B cell (primary cell): ENCODE measurements at regions not wholly inside any gene's neighbourhood (a gene's known extent, or its start where the extent isn't known, plus 50 kb on each side); places are given as distances from the start of the nearest gene placed in this dataset.

Source experiments
- ATAC-seq: fragments of 200-7000 bp; cut with Tn5 transposase; one replicate; pipeline ENCODE4 v1.10.0; 2021; ENCODE audit warnings: low read depth, mild to moderate bottlenecking, moderate number of reproducible peaks, moderate library complexity
- CTCF ChIA-PET: fragments of 350-600 bp; sonication (Branson Sonifier 250); formaldehyde crosslinking; loops from one replicate; lab custom pipeline; 2021; ENCODE audit warnings: antibody characterized with exemption, inconsistent platforms; lab: Charles Lee
- POLR2A ChIA-PET: fragments of 350-600 bp; sonication (Branson Sonifier 250); formaldehyde crosslinking; loops from one replicate; lab custom pipeline; 2021; ENCODE audit warnings: antibody characterized with exemption; lab: Charles Lee
- DNase-seq: peaks from one replicate; pipeline ENCODE4 v3.0.0; 2013
- H2AFZ ChIP-seq: 2 replicates; pipeline ENCODE4 v1.6.1; 2012; ENCODE audit warnings: mild to moderate bottlenecking, low read depth, low read length; ENCODE audit not compliant: insufficient read depth, poor library complexity, severe bottlenecking
- H3K27ac ChIP-seq, 2 donors: 1 replicate in 1 of 2; 2 replicates in 1 of 2; pipeline ENCODE4 v1.5.1; 2012 to 2013; ENCODE audit warnings: low read length in 2 of 2, mild to moderate bottlenecking in 2 of 2, moderate library complexity in 1 of 2
- H3K27me3 ChIP-seq, 4 experiments: fragments of 200-600 bp in 1 of 4; sonication (generic) in 1 of 4; replicated peaks in 1 of 4; 1 replicate in 2 of 4; 2 replicates in 2 of 4; pipeline versions ENCODE4 v1.6.1 to v1.7.0; 2013 to 2016; ENCODE audit warnings: low read length in 3 of 4, mild to moderate bottlenecking in 2 of 4, mixed read lengths in 1 of 4, moderate library complexity in 1 of 4; ENCODE audit not compliant: insufficient read depth in 4 of 4, control insufficient read depth in 3 of 4; ENCODE audit errors: control extremely low read depth in 1 of 4
- H3K36me3 ChIP-seq, 2 experiments: replicated peaks in 1 of 2; 1 replicate in 1 of 2; 2 replicates in 1 of 2; pipeline versions ENCODE4 v1.6.1 to v1.7.1; 2013; ENCODE audit warnings: low read length in 1 of 2; ENCODE audit not compliant: insufficient read depth in 2 of 2, control insufficient read depth in 1 of 2; ENCODE audit errors: control extremely low read depth in 1 of 2, extremely low read depth in 1 of 2
- H3K4me1 ChIP-seq, 2 donors: fragments of 200-600 bp in 1 of 2; sonication (generic) in 1 of 2; 1 replicate in 1 of 2; 2 replicates in 1 of 2; pipeline versions ENCODE4 v1.5.1 to v1.6.1; 2013 to 2017; ENCODE audit warnings: low read length in 2 of 2; ENCODE audit not compliant: control insufficient read depth in 2 of 2, insufficient read depth in 2 of 2
- H3K4me2 ChIP-seq: replicated peaks from 2 replicates; pipeline ENCODE3; 2012; ENCODE audit warnings: mild to moderate bottlenecking, low read depth, low read length; ENCODE audit not compliant: poor library complexity, severe bottlenecking
- H3K4me3 ChIP-seq, 5 experiments: fragments of 200-600 bp in 1 of 5; sonication (generic) in 1 of 5; 1 replicate in 3 of 5; 2 replicates in 2 of 5; pipeline versions ENCODE4 v1.5.1 to v1.7.0; 2011 to 2016; ENCODE audit warnings: low read length in 4 of 5, mild to moderate bottlenecking in 4 of 5, low read depth in 2 of 5, control low read depth in 1 of 5, moderate library complexity in 1 of 5; ENCODE audit not compliant: insufficient read depth in 1 of 5; ENCODE audit errors: control extremely low read depth in 1 of 5, extremely low read depth in 1 of 5
- H3K79me2 ChIP-seq: fragments of 200-600 bp; sonication (generic); one replicate; pipeline ENCODE4 v1.6.0; 2016; ENCODE audit warnings: low read length; ENCODE audit not compliant: control insufficient read depth, insufficient read depth
- H3K9ac ChIP-seq: fragments of 200-600 bp; sonication (generic); 2 replicates; pipeline ENCODE4 v1.6.1; 2017; ENCODE audit warnings: mild to moderate bottlenecking, low read length, moderate library complexity
- H3K9me3 ChIP-seq, 3 donors: one replicate each; pipeline versions ENCODE4 v1.6.1 to v1.7.1; 2013; ENCODE audit warnings: low read length in 2 of 3; ENCODE audit not compliant: control insufficient read depth in 2 of 3, insufficient read depth in 1 of 3; ENCODE audit errors: control extremely low read depth in 1 of 3
- H4K20me1 ChIP-seq: 2 replicates; pipeline ENCODE4 v1.6.0; 2012; ENCODE audit warnings: mild to moderate bottlenecking, low read length; ENCODE audit not compliant: insufficient read depth, control insufficient read depth, poor library complexity, severe bottlenecking
- H3K27ac Mint-ChIP-seq: one replicate; pipeline ENCODE4 v1.8.0; 2021; ENCODE audit warnings: mixed read lengths
- H3K27me3 Mint-ChIP-seq: one replicate; pipeline ENCODE4 v1.8.0; 2021; ENCODE audit warnings: mixed read lengths
- H3K4me1 Mint-ChIP-seq: one replicate; pipeline ENCODE4 v1.8.0; 2021; ENCODE audit warnings: mixed read lengths
- H3K4me3 Mint-ChIP-seq: one replicate; pipeline ENCODE4 v1.8.0; 2021; ENCODE audit warnings: mixed read lengths
- H3K9me3 Mint-ChIP-seq: one replicate; pipeline ENCODE4 v1.8.0; 2022; ENCODE audit warnings: mixed read lengths; ENCODE audit not compliant: insufficient read depth
- CTCF ChIP-seq: fragments of 200-600 bp; IDR thresholded peaks from one replicate; pipeline ENCODE4 v1.8.0; 2022; ENCODE audit warnings: antibody characterized with exemption, mild to moderate bottlenecking
- EZH2 ChIP-seq: IDR thresholded peaks from 2 replicates; pipeline ENCODE4 v1.6.1; 2012; ENCODE audit warnings: borderline replicate concordance, low read depth, mild to moderate bottlenecking, moderate library complexity, low read length; ENCODE audit not compliant: insufficient read depth, poor library complexity, severe bottlenecking
- WGBS: methylation state at CpG from one replicate; pipeline ENCODE4 v1.1.5; 2013; ENCODE audit warnings: missing lambda C conversion rate; ENCODE audit not compliant: insufficient coverage; 5-methylcytosine and 5-hydroxymethylcytosine counted together
- intact Hi-C: fragments of 100-400 bp; cut with micrococcal nuclease; formaldehyde crosslinking; loops from one replicate; pipeline ENCODE4 v1.10.0; 2022

GRCh38 chrX:46034868-46035267 lies 510.4 kb downstream of the ZNF674 start:
- CTCF ChIA-PET = no interaction called here
- POLR2A ChIA-PET = no interaction called here
- Histone ChIP-seq H2AFZ (no peak overlapping the region), H3K27me3 (no peaks in the 10 kb centered on the region), H3K4me2 (no peak overlapping the region), H3K79me2 (no peaks in the 10 kb centered on the region), H4K20me1 (no peaks in the 10 kb centered on the region), H3K9me3 (no peaks in the 10 kb centered on the region), H3K36me3 (no peaks in the 10 kb centered on the region), H3K4me3 (no peak overlapping the region), H3K4me1 (no peaks in the 10 kb centered on the region), H3K9ac (no peak overlapping the region), H3K27ac (no peak overlapping the region)
- no peak for TF ChIP-seq EZH2
- ATAC-seq (no peak), DNase-seq (no peak)
- intact Hi-C loops = no loop called here
- Mint-ChIP-seq H3K27me3 (no peaks in the 10 kb centered on the region), H3K4me1 (no peaks in the 10 kb centered on the region), H3K27ac (no peak overlapping the region), H3K4me3 (no peak overlapping the region), H3K9me3 (no peaks in the 10 kb centered on the region)

- no peaks in the 10 kb centered on the region for H4K20me1 ChIP-seq
- ChIA-PET POLR2A (no interaction called here), CTCF (no interaction called here)
- no peaks in the 10 kb centered on the region for H3K4me1 ChIP-seq
- WGBS = no CpG with 5 or more reads among the region's 1 CpG
- H3K27ac Mint-ChIP-seq = no peak overlapping the region
- H3K9ac ChIP-seq = no peak overlapping the region
- no peaks in the 10 kb centered on the region for H3K27me3 ChIP-seq
- no peaks in the 10 kb centered on the region for H3K36me3 ChIP-seq
- intact Hi-C loops = no loop called here
- no peak for ATAC-seq
- no peaks in the 10 kb centered on the region for H3K27me3 Mint-ChIP-seq
- H3K4me3 ChIP-seq = no peak overlapping the region
- H3K4me2 ChIP-seq = no peak overlapping the region
- no peaks in the 10 kb centered on the region for H3K79me2 ChIP-seq
- TF ChIP-seq CTCF (no peak), EZH2 (no peak)
- H3K4me1 Mint-ChIP-seq = no peaks in the 10 kb centered on the region
- no peak overlapping the region for H3K27ac ChIP-seq
- no peak overlapping the region for H3K4me3 Mint-ChIP-seq
- no peak for DNase-seq
- no peaks in the 10 kb centered on the region for H3K9me3 Mint-ChIP-seq
- no peaks in the 10 kb centered on the region for H3K9me3 ChIP-seq
- no peak overlapping the region for H2AFZ ChIP-seq
Observed at GRCh38 chrX:46029777-46030176, 515.4 kb downstream of the ZNF674 start.
